HG02759 (cell line): ENCODE measurements at regions not wholly inside any gene's neighbourhood (a gene's known extent, or its start where the extent isn't known, plus 50 kb on each side); places are given as distances from the start of the nearest gene placed in this dataset.

Source experiments
- ATAC-seq: cut with Tn5 transposase; IDR thresholded peaks from one replicate; pipeline ENCODE4 v1.9.1; 2021; ENCODE audit warnings: mild to moderate bottlenecking, moderate library complexity; ENCODE audit not compliant: unreplicated experiment

DNA sequence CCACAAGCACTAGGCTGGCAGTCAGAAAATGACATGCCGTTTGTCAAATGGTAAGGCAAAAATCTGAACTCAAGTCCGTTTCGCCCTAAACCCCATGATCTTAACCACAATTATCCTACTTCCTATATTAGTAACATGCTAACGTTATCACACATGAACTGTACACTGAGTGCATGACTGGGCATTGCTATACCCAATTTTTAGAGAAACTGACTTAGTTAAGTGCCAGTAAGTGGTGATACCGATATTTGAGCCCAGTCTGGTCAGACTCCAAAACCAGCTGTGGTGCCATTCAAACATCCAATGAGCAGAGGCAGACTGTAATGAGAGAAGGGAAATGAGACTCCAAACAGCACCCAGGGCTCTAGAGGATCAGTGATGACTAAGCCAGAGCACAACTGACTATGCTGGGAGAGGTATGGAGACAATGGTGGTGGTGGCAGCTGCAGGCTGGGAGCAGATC lies 311.7 kb upstream of the PKDCC start:
- ATAC-seq = peak; percentile 92

DNA sequence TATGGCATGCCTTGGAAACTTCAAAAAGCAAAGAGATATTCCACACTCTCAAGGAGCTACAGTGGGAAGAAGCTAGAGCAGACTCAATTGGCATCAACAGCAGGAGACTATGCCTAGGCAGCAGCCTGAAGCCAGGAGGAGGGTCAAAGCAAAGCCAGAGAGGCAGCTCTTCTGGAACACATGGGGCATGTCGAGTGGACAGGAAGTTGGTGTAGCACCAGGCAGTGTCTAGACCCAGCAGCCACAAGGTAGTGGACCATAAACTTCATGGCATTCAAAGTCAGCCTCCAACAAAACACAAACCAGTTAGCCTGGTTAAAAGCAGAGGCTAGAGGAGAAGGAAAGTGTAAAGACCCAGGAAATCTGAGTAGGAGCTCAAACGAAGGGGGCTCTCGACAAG lies 311.2 kb upstream of the PKDCC start:
- ATAC-seq = peak; percentile 40

DNA sequence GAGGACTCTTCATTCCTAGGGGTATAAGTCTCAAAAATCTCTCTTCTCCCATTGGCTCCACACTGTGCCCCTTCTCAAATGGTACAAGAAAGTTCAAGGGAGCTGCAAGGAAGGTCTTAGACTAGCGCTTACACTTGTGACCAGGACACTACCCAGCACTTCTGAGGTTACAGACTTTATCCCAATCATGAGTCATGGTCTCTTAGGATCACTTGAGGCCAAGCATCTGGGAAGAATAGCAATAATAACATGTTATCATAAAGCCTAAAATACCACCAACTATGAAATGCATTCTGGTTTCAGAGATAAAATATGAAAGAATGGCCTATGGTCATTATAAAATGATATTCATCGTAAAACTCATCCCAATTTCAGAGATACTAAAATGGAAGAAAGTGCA lies 309.9 kb upstream of the PKDCC start:
- no peak for ATAC-seq

DNA sequence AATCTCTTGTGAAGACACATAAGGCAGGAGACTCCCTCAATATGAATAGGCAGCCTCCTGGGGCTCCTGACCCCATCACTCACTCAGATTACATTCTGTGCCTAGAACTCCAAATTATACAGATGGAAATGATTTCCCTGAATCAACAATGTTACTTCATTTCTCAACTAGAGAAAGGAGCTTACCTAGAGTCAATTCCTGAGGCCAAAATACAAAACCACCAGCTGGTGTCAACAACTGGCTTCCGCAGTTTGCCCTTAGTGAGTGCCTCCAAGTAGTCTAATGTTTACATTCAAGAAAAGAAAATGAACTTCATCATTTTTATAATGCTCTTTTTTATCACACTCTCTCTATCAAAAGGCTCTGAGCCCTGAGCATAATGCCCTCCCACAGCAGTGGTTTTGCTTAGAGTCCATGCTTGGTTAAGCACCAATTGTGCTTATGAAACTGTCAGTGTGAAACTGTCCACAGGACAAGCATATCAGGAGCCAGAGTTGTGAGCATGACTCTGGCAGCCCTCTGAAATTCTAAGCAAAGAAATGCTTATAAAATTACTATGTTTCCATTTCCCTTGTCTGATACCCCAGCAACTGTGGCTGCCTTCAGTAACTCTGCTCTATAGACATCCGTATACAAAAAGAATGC lies 305.7 kb upstream of the PKDCC start:
- peak; percentile 99 for ATAC-seq

DNA sequence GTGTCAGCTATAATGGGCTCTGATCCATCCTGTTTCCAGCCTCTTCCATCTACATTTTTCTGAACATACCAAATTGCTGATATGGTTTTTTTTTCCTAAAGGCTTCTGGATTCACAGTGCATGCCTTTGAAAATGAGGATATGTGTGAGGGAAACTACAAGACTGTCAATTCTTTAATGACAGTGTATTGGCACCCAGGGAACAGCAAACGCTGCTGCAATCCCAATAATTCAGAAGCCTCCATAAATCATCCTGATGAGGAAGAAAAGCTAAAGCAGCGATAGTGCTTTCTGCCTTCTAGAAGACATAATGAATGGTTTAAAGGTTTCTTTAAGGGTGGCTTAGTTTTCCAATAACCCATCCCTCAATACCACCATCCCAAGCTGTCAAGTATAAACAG lies 304.5 kb upstream of the PKDCC start:
- ATAC-seq = no peak

DNA sequence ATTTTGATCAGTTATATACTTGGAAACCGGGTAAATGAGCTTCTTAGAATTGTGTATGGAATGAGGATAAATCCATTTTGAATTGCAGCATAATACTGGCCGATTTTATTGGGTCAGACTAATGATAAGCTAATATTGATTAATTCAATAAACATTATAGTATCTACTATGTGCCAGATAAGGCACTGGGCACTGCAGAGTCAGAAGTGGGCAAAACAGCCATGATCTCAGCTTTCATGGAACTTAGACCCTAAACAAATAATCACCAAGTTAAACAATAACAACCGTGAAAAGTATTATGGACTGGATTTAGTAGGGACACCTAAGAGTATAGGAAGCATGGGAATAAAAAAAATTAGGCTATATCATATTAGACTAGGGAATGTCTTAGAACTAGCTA lies 297.0 kb upstream of the PKDCC start:
- ATAC-seq = no peak

DNA sequence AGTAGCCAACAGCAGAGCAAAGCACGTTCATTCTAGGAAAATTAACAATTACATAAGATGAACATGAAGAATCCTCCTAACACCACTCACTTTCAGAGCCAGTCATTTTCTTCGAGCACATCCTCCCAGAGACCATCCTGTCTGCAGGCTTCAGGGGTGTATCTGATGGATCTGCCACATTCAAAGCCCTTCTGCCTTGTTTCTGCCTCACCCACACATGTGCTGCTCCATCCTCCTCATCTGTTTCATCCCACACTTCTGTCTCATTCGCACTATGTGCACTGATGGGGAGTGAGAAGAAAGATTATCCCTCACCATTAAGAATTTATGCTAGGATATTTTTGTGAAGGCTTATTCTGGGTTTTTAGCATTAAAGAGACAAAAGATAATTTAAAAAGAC lies 287.9 kb upstream of the PKDCC start:
- ATAC-seq = no peak

DNA sequence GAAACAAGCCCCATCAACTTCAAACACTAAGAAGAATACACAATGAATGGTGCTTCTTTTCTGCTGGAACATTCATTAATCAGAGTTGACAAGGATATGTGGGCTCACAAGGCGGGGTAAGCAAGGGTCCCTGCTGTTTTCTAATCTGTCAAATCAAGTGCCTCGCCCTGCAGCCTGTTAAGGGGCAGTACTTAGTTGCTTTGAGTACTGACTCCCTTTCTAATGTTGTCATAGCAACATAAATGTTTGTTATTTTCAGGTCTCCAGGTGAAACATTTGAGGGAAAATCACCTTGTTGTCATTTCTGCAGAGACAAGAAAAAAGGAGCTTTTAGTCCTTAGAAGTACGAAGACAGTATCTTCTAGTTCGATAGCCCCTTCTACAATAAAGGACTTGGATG lies 284.7 kb upstream of the PKDCC start:
- no peak for ATAC-seq

DNA sequence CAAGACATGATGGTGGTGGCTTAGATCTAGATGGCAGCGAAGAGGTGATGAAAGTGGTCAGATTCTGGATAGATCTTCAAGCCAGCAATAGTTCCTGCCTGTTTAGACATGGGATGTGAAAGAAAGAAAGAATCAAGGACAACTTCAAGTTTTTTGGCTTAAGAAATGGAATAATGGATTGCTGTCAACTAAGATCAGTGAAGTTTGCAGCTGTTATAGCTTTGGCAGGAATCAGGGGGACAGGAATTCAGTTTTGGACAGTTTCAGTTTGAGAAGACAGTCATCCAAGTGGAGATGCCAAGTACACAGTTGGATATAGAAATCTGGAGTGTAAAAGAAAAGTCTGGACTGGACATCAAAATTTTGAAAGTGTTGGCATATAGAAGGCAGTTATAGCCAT lies 283.7 kb upstream of the PKDCC start:
- ATAC-seq = no peak

DNA sequence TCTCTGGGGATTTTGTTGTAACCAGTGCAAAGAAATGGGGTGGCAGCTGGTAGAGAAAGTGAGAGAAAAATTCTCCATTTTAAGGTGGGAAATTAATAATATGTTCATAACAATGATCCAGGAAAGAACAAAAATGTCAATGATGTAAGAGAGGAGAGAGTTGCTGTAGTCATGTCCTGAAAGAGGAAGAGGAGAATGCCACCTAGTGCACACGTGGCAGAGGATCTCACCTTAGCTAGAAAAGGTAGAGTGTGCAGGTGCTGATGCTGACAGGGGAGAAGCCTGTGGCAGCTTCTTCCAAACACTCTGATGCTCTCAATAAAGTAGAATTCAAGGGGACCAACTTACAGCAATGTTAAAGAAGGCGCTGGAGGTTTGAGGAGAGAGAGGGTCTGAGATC lies 282.9 kb upstream of the PKDCC start:
- ATAC-seq = no peak

DNA sequence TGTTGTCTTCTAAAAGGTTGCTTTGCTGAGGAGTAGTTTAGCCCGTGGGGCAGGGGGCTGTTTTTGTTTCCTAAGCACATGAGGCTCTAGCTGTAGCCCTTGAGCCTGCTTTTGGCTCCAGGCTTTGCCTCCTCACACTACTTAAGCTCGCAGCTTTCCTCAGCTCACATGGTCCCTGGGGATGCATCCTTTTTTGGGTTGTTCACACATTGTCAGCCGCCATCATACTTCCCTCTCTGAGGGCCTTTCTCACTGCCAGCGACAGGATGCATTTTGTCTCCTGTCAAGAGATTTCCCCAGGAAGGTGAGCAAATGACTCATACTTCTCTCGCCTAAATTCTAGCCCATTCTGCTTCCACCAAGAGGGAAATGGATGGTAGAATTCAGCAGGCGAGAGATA lies 279.5 kb upstream of the PKDCC start:
- no peak for ATAC-seq

DNA sequence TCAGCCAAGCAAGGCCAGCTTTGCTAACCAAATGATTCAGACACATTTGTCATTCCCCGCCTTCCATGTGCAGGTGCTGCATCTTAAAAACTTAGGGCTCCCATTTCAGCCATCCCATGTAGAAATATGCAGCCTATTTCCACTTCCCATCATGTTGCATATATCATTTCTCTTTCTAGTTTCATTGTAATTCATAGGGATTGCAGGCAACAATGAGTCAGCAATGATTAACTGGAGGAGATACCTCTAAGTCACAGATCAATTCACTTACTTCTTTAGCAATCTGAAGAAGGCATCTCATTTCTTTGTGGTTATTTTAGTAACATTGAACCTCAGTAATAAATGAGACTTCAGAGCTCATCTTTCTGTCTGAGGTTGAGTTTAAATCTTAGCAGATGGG lies 276.1 kb upstream of the PKDCC start:
- ATAC-seq = no peak

DNA sequence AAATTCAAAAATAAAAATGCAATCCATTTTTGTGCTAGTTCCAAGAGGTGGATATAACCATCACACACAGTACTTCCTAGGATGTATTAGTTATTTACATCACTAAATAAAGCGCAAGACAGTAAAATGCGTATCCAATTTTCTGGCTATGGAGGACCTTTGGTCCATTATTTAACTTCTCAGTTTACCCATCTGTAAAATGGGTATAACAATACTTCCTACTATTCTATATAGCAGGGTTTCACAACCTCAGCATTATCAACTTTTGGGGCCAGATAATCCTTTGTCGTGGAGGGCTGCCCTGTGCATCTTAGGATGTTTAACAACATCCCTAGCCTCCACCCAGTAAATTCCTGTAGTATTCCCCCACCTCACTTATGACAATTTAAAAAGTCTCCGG lies 275.1 kb upstream of the PKDCC start:
- ATAC-seq = no peak

DNA sequence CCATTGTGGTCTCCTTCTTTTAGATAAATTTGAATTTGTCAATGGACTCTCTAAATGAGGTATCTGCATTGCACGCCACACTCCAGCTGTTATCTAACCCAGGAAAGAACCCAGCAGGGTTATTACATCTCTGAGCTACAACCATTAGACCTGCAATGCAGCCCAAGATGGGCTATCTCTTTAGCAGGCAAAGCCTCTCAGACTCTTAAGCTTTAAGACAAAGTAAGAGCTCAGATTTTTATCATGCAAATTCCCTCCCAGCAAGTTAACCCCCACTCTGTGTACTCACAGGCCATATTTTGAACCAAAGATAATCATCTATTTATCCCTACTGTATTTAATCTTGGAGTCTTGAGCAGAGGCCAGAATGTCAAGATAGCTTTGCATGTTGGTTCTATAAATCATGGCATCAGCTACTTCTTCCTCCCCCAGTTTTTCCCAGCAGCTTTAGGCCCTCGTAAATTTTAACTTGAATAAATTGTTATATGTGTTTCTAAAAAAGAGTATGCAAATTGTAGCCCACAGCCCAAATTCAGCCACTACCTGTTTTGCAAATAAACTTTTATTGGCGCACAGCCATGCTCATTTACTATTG lies 273.7 kb upstream of the PKDCC start:
- ATAC-seq = no peak

DNA sequence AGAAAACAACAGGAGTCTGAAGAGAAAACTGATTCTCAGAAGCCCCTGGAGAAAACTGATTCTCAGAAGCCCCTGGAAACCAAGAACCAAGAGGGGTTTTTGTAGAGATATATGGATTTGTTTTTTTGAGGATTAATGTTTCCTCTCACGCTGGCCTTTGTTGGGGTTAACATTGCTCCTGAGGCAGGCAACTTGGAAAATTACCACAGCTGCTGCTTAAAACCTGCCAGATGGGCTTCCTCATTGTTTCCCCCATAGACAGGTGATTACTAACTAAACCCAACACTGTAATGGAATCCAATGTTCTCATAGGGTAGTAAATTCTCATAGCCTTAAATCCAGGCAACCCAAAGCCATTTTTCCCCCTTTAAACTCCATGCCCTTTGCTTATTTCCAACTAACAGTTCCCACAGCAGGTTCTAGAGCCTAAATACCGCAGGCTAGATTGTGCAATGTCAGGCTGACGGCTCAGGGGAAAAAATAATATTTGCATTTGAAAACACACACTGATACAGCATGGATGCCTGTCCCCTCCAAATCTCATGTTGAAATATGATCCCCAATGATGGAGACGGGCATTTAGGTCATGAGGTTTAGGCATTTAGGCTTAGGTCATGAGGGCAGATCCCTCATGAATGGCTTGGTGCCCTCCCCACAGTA lies 272.3 kb upstream of the PKDCC start:
- ATAC-seq = no peak

DNA sequence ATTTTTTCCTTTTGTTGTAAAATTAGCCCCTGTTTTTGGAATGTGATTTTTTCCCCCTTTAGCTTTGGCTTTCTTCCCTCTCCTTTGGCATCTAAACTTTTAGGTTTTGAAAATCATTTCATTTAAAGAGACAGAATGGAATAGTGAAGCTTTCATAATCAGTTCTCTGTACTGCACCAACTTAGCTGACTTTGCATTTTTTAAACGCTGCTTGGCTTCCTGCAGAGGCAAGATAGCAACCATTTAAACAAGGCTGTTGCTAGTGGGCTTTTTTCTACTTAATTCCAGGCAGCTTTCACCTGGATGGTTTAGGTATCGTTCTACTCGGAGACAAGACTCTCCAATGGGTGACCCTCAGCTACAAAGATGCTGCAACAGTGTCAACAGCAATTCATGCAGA lies 267.9 kb upstream of the PKDCC start:
- no peak for ATAC-seq

DNA sequence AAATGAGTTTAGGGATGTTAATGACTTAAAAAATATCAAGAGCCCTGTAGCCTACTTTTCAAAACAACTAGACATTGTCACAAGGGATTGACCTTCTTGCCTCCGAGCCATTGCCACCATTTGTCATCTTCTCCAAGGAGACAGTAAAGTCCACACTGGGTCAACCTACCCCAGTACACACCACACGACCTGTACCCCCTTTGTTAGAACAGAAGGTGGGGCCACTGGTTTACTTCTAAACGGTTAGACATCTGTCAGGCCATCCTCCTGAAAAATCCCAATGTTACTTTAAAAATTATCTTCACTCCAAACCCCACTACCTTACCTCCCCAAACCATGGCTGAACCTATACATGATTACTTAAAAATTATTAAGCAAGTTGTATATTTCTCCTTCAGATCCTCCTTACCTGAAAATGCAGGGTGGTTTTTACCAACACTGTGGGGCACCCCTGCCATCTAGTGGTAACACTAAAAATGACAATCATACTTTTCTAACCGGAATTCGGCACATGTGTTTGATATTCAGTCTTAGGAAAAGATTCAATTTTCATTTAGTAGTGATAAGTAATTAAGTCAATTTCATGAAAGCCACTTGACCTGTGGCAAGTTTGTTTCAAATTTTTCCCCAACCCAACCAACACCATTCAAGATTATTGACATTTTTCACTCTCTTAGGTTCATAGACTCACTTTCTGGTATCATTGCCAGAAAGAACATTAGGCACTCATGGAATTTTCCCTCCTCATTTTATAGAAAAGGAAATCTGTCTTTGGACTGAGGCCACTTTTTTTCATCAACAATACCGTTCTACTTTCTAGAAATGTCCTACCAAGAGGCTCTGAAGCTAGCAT lies 265.3 kb upstream of the PKDCC start:
- peak; percentile 63 for ATAC-seq

DNA sequence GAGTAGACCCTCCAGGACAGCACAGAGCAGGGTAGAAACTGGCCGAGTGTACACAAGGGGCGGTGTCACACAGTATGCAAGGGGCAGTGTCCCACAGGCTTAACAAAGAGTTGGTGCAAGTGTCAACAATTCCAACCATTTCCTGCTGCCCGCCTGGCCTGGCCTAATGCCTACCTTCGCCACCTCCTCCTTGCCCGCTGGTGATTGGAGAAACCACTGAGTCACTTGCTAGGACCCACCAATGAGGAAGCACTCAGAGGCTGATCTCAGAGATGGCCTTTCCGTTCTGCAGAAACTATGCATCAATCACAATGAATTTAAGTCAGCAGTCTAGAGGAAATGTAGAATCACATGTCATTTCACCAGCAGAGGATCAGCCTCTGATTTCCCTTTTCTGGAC lies 263.3 kb upstream of the PKDCC start:
- no peak for ATAC-seq

DNA sequence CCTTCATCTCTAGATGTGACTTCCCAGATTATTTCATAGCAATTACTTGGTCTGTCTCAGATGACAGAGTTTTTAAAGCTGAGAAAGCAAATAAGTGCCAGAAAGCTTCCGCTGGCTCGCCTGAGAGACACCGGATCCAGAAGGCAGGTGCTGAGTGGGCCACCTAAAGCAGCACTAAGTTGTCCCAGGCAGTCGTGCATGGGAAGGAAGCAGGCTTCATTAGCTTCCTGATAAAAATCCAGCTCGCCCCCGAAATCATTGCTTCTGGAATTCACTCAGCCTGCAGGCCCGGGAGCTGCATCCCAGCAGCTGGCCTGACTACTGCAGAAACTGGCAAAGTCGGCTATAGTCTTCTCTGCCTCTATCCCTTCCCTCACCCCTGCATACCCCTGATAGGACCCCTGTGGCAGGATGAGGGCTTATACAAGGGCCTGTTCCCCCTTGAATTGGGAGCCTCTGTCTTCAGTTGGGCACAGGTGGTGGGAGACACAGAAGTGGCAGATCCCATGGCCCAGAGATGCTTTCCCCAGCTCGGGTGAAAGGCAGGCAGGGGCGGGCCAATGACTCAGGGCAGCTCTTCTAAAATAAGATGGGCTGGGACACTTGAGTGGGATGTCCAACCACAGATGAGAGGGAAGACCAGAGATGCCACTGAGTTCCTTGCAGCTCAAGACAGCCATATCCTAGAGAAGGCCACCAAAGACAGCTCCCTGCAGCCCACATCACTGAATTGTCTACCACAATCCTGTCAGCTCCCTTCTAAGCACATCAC lies 262.4 kb upstream of the PKDCC start:
- no peak for ATAC-seq

DNA sequence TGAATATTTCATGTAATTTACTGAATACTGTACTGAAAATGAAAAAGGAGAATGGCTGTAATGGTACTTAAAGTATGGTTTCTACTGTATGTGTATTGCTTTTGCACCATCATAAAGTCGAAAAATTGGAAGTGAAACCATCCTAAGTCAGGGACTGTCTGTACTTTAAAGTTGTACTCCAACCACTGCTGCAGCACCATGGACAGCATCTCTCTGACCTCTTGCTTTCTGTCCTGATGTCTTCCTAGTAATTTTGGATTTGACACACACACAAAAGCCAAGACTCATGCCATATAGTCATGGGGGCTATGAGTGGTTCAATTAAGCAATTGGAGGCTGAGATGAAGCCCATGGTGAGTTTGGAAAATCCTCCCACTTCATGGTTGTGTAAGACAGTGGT lies 256.3 kb upstream of the PKDCC start:
- ATAC-seq = no peak

DNA sequence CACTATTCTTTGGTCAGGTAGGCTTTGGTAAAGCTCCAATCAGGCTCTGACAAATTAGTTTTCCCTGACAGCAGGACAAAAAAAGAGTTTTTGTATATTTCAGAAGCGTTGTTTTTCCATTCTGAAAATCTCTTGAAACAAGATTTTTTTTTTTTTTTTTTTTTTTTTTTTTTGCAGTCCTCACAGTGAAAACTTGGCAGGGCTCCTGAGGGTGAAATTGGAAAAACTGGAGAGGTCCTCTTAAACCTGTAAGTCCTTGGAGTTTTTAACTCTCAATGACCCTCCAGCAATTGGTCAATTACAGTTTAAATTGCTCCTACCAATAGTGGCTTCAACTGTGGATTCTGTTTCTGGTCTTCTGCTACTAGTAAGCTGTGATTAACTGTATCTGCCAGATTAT lies 244.5 kb upstream of the PKDCC start:
- no peak for ATAC-seq
